Gastrocnemius medialis (tissue), 4 donors: ENCODE measurements at regions not wholly inside any gene's neighbourhood (a gene's known extent, or its start where the extent isn't known, plus 50 kb on each side); places are given as distances from the start of the nearest gene placed in this dataset.

Experiments
- ATAC-seq, 2 donors: fragments of 150-250 bp; one replicate each; pipeline ENCODE4 v1.9.1; 2016
- DNase-seq, 2 donors: peaks; one replicate each; pipeline ENCODE4 v3.0.0-alpha.2; 2019
- H3K27ac ChIP-seq, 4 donors: fragments of 200-600 bp; sonication (generic); 1 replicate in 1 of 4; 2 replicates in 3 of 4; pipeline ENCODE4 v1.5.1; 2016 to 2018; ENCODE audit warnings: mild to moderate bottlenecking in 2 of 4, moderate library complexity in 1 of 4
- H3K27me3 ChIP-seq, 3 donors: fragments of 200-600 bp; sonication (generic) in 2 of 3; 1 replicate in 1 of 3; 2 replicates in 2 of 3; pipeline versions ENCODE4 v1.5.1 to v1.6.0; 2016 to 2019; ENCODE audit warnings: mild to moderate bottlenecking in 1 of 3, moderate library complexity in 1 of 3
- H3K36me3 ChIP-seq, 2 donors: fragments of 200-600 bp; sonication (generic) in 1 of 2; one replicate each; pipeline ENCODE4 v1.5.1; 2017 to 2018
- H3K4me1 ChIP-seq, 2 donors: fragments of 200-600 bp; sonication (generic) in 1 of 2; one replicate each; pipeline ENCODE4 v1.5.1; 2016 to 2017; ENCODE audit warnings: mild to moderate bottlenecking in 2 of 2
- H3K4me3 ChIP-seq, 4 donors: fragments of 200-600 bp; sonication (generic) in 3 of 4; 1 replicate in 1 of 4; 2 replicates in 3 of 4; pipeline ENCODE4 v1.5.1; 2016 to 2019; ENCODE audit warnings: mild to moderate bottlenecking in 2 of 4
- H3K9me3 ChIP-seq, 3 donors: fragments of 200-600 bp; sonication (generic) in 2 of 3; 1 replicate in 1 of 3; 2 replicates in 2 of 3; pipeline ENCODE4 v1.5.1; 2016 to 2019
- POLR2A ChIP-seq, 2 donors: fragments of 450-650 bp; IDR thresholded peaks; one replicate each; pipeline ENCODE4 v1.6.1; 2017; ENCODE audit warnings: antibody characterized with exemption in 2 of 2, mild to moderate bottlenecking in 2 of 2, moderate library complexity in 2 of 2
- in situ Hi-C, 4 donors: fragments of 200-750 bp; cut with MboI; loops; one replicate each; pipeline versions ENCODE4 v1.15.0 to v1.8.0; 2017; ENCODE audit warnings: low sequenced_read_pairs in 4 of 4
- intact Hi-C: fragments of 100-400 bp; cut with DNase I; formaldehyde crosslinking; loops from one replicate; pipeline ENCODE4 v1.15.1; 2023; ENCODE audit warnings: low total_unique reads
- TF ChIP-seq, protein P1 (sequence below), 5 experiments: fragments of 450-650 bp in 3 of 5; fragments of 200-600 bp in 2 of 5; sonication (generic) in 2 of 5; IDR thresholded peaks in 4 of 5; conservative IDR thresholded peaks in 1 of 5; 1 replicate in 4 of 5; 2 replicates in 1 of 5; pipeline ENCODE4 v1.5.1; 2016 to 2019; ENCODE audit warnings: antibody characterized with exemption in 5 of 5, mild to moderate bottlenecking in 3 of 5, moderate library complexity in 3 of 5

DNA sequence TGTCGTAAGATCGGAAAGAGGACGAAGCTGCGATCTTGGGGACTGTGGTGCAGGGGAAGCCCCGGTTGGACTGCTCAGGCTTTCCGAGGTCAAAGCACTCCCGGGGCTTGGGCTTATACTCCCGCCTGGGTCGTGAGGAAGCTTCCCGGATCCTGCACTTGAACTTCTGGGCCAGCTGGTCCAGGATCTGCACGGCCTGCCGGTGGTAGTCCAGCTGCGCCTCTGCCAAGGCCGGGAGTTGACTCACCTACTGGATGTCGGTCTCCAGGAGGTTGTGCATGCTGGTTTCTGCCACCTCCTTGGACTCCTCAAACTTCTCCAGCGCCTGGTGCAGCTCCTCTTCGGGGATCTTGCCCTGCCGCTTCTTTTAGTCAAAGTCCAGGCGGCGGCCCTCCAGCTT is 99.2 kb downstream of the KPNA2 start:
- peaks cover 4 to 6% of the 10 kb centered on the region in 2 donors for H3K4me1 ChIP-seq
- H3K4me3 ChIP-seq, result no peak overlapping the region
- intact Hi-C loops, result no loop called here
- H3K9me3 ChIP-seq, result no peaks in the 10 kb centered on the region
- DNase-seq (no peak), ATAC-seq (no peak)
- no peak overlapping the region for H3K27ac ChIP-seq
- H3K36me3 ChIP-seq, result peaks cover 0 to 5% of the 10 kb centered on the region in 2 donors
- TF ChIP-seq, protein P1, sequence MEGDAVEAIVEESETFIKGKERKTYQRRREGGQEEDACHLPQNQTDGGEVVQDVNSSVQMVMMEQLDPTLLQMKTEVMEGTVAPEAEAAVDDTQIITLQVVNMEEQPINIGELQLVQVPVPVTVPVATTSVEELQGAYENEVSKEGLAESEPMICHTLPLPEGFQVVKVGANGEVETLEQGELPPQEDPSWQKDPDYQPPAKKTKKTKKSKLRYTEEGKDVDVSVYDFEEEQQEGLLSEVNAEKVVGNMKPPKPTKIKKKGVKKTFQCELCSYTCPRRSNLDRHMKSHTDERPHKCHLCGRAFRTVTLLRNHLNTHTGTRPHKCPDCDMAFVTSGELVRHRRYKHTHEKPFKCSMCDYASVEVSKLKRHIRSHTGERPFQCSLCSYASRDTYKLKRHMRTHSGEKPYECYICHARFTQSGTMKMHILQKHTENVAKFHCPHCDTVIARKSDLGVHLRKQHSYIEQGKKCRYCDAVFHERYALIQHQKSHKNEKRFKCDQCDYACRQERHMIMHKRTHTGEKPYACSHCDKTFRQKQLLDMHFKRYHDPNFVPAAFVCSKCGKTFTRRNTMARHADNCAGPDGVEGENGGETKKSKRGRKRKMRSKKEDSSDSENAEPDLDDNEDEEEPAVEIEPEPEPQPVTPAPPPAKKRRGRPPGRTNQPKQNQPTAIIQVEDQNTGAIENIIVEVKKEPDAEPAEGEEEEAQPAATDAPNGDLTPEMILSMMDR (IDR thresholded peaks at IDR 0.05 in 4 of 5, conservative IDR thresholded peaks at IDR 0.05 in 1 of 5), result no peak
- TF ChIP-seq POLR2A (IDR thresholded peaks at IDR 0.05), result no peak
- in situ Hi-C loops, result no loop called here
- no peaks in the 10 kb centered on the region for H3K27me3 ChIP-seq

- DNase-seq (no peak), ATAC-seq (no peak)
- no peak for TF ChIP-seq POLR2A (IDR thresholded peaks at IDR 0.05)
- TF ChIP-seq, protein P1 (IDR thresholded peaks at IDR 0.05 in 4 of 5, conservative IDR thresholded peaks at IDR 0.05 in 1 of 5), result no peak
- in situ Hi-C loops, result no loop called here
- peaks cover 0 to 5% of the 10 kb centered on the region in 2 donors for H3K36me3 ChIP-seq
- H3K27ac ChIP-seq, result no peak overlapping the region
- no peak overlapping the region for H3K4me3 ChIP-seq
- intact Hi-C loops, result no loop called here
- peaks cover under 1% of the 10 kb centered on the region in 2 donors for H3K4me1 ChIP-seq
- no peaks in the 10 kb centered on the region for H3K27me3 ChIP-seq
- no peaks in the 10 kb centered on the region for H3K9me3 ChIP-seq
Measured at GRCh38 chr17:68135141-68135887, 99.8 kb downstream of the KPNA2 start.

DNA sequence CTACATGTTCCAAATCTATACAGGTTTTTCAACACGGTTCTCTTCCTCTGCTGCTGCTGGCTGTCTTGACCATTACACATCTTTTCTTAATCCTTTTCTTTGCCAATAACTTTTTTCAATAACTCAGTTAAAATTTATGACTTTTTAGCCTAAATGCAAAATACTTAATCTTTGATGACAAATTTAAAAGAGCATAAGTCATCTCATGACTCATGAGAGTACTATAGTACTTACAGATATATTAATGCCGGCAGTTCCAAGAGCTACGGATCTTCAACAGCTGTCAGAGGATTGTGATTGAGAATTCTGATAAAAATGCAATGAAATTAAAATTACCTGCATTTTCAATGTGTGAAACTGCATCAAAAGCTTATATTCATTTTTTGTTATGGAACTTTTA is 105.5 kb downstream of the KPNA2 start:
- ATAC-seq (no peak), DNase-seq (no peak)
- Histone ChIP-seq H3K36me3 (no peaks in the 10 kb centered on the region), H3K4me3 (no peak overlapping the region), H3K4me1 (no peaks in the 10 kb centered on the region), H3K9me3 (no peaks in the 10 kb centered on the region), H3K27me3 (no peaks in the 10 kb centered on the region), H3K27ac (no peak overlapping the region)
- in situ Hi-C loops, result no loop called here
- TF ChIP-seq, protein P1 (IDR thresholded peaks at IDR 0.05 in 4 of 5, conservative IDR thresholded peaks at IDR 0.05 in 1 of 5), result no peak
- no peak for TF ChIP-seq POLR2A (IDR thresholded peaks at IDR 0.05)
- intact Hi-C loops, result no loop called here

DNA sequence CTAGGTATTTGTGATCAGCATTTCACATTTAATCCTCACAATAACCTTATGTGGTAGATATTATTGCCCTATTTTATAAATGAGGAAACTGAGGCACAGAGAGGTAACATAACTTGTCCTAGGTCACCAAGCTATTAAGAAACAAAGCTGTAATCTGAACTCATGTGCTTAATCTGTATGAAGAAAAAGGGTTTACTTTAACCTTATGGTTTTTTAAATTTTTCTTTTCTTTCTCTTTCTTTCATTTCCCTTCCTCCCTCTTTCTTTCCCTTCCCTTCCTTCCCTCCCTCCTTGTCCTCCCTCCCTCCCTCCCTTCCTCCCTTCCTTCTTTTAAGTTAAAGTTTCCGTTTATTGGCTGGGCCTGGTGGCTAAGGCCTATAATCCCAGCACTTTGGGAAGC is 105.2 kb upstream of the AMZ2 start:
- no peak overlapping the region for H3K4me3 ChIP-seq
- no peak overlapping the region for H3K27ac ChIP-seq
- no peak for DNase-seq
- intact Hi-C loops (no loop called here), in situ Hi-C loops (no loop called here)
- no peaks in the 10 kb centered on the region for H3K36me3 ChIP-seq
- H3K4me1 ChIP-seq, result no peaks in the 10 kb centered on the region
- H3K9me3 ChIP-seq, result no peaks in the 10 kb centered on the region
- TF ChIP-seq, protein P1 (IDR thresholded peaks at IDR 0.05 in 4 of 5, conservative IDR thresholded peaks at IDR 0.05 in 1 of 5), result no peak
- TF ChIP-seq POLR2A (IDR thresholded peaks at IDR 0.05), result no peak
- H3K27me3 ChIP-seq, result no peaks in the 10 kb centered on the region
- ATAC-seq, result no peak

- in situ Hi-C loops (no loop called here), intact Hi-C loops (no loop called here)
- Histone ChIP-seq H3K27ac (no peak overlapping the region), H3K36me3 (no peaks in the 10 kb centered on the region), H3K4me3 (no peak overlapping the region), H3K4me1 (no peaks in the 10 kb centered on the region), H3K9me3 (no peaks in the 10 kb centered on the region), H3K27me3 (no peaks in the 10 kb centered on the region)
- ATAC-seq (no peak), DNase-seq (no peak)
- TF ChIP-seq POLR2A (IDR thresholded peaks at IDR 0.05), result no peak
- TF ChIP-seq, protein P1 (IDR thresholded peaks at IDR 0.05 in 4 of 5, conservative IDR thresholded peaks at IDR 0.05 in 1 of 5), result no peak
Measured at GRCh38 chr17:68143425-68143824, 104.4 kb upstream of the AMZ2 start.
